ENCODE measurements at regions not wholly inside any gene's neighbourhood (a gene's known extent, or its start where the extent isn't known, plus 50 kb on each side); places are given as distances from the start of the nearest gene placed in this dataset.

- no peak for TF ChIP-seq YY1 (IDR thresholded peaks at IDR 0.05; ENCODE audit: insufficient read depth, insufficient read length)
- TF ChIP-seq SUZ12 (IDR thresholded peaks at IDR 0.05; ENCODE audit: extremely low read depth, insufficient read depth, insufficient read length) = no peak
These were observed 216.3 kb downstream of the PTPRU start for GRCh38 chr1:29452463-29453230.

All from NT2/D1 (cell line).